ENCODE measurements at regions not wholly inside any gene's neighbourhood (a gene's known extent, or its start where the extent isn't known, plus 50 kb on each side); places are given as distances from the start of the nearest gene placed in this dataset.

- Mint-ChIP-seq H3K36me3 (ENCODE audit: insufficient read depth, unreplicated experiment) (no peaks in the 10 kb centered on the region), H3K27ac (ENCODE audit: unreplicated experiment) (no peak overlapping the region), H3K4me3 (ENCODE audit: unreplicated experiment) (no peak overlapping the region), H3K4me1 (ENCODE audit: low read depth, unreplicated experiment) (no peaks in the 10 kb centered on the region), H3K27me3 (ENCODE audit: insufficient read depth, unreplicated experiment) (no peaks in the 10 kb centered on the region), H3K9me3 (ENCODE audit: unreplicated experiment) (no peaks in the 10 kb centered on the region)
- no peaks in the 10 kb centered on the region for H3K9me3 ChIP-seq
- no peak overlapping the region for H3K4me3 ChIP-seq (ENCODE audit: low read depth, low read length)
- TF ChIP-seq CTCF (IDR thresholded peaks at IDR 0.05; ENCODE audit: insufficient read depth in 1 of 2, low read depth in 1 of 2, low read length in 1 of 2, severe bottlenecking in 1 of 2, unreplicated experiment in 1 of 2), result no peak
- H3K4me1 ChIP-seq, result no peaks in the 10 kb centered on the region
- no peaks in the 10 kb centered on the region for H3K36me3 ChIP-seq (ENCODE audit: control insufficient read depth, insufficient read depth, low read length)
- no TSS peak for BruUV-seq (replicated peaks)
- POLR2A ChIA-PET, result no interaction called here
- DNase-seq, result no peak
- no peaks in the 10 kb centered on the region for H3K27me3 ChIP-seq (replicated peaks; ENCODE audit: control insufficient read depth, insufficient read depth, low read length)
- intact Hi-C loops (cut with micrococcal nuclease; ENCODE audit: unreplicated experiment), result no loop called here
- CTCF ChIA-PET, result no interaction called here
Observed at GRCh38 chr3:162082516-162082915, 585.9 kb downstream of the OTOL1 start.

DNA sequence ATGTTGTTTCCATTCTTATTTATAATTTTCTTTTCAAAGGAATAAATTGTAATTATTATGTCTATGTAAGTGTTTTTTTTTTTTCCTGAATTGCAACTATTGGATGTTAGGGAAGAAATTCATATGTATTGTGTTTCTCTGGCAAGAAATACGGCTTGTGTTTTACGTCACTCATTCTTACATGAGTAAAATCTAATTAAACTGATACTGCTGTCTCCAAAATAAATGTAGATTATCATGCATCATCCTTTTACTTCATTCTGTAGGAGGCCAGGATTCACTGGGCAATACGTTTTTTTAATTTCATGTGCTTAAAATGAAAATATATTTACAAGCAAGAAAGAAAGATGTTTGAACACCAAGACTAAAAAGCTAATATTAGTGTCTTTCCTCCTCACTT, 590.8 kb downstream of the OTOL1 start:
- H3K9me3 ChIP-seq, result no peaks in the 10 kb centered on the region
- no peaks in the 10 kb centered on the region for H3K27me3 ChIP-seq (replicated peaks; ENCODE audit: control insufficient read depth, insufficient read depth, low read length)
- CTCF ChIA-PET, result no interaction called here
- no peak overlapping the region for H3K27ac Mint-ChIP-seq (ENCODE audit: unreplicated experiment)
- no peak for DNase-seq
- no peaks in the 10 kb centered on the region for H3K27me3 Mint-ChIP-seq (ENCODE audit: insufficient read depth, unreplicated experiment)
- no peaks in the 10 kb centered on the region for H3K36me3 Mint-ChIP-seq (ENCODE audit: insufficient read depth, unreplicated experiment)
- H3K4me3 Mint-ChIP-seq (ENCODE audit: unreplicated experiment), result no peak overlapping the region
- no peaks in the 10 kb centered on the region for H3K36me3 ChIP-seq (ENCODE audit: control insufficient read depth, insufficient read depth, low read length)
- no peak overlapping the region for H3K4me3 ChIP-seq (ENCODE audit: low read depth, low read length)
- no peaks in the 10 kb centered on the region for H3K4me1 ChIP-seq
- intact Hi-C loops (cut with micrococcal nuclease; ENCODE audit: unreplicated experiment), result no loop called here
- TF ChIP-seq CTCF (IDR thresholded peaks at IDR 0.05; ENCODE audit: insufficient read depth in 1 of 2, low read depth in 1 of 2, low read length in 1 of 2, severe bottlenecking in 1 of 2, unreplicated experiment in 1 of 2), result no peak
- no TSS peak for BruUV-seq (replicated peaks)
- POLR2A ChIA-PET, result no interaction called here
- H3K9me3 Mint-ChIP-seq (ENCODE audit: unreplicated experiment), result no peaks in the 10 kb centered on the region
- no peaks in the 10 kb centered on the region for H3K4me1 Mint-ChIP-seq (ENCODE audit: low read depth, unreplicated experiment)

GRCh38 chr3:162092751-162093150, 596.1 kb downstream of the OTOL1 start:
- no peaks in the 10 kb centered on the region for H3K27me3 ChIP-seq (replicated peaks; ENCODE audit: control insufficient read depth, insufficient read depth, low read length)
- H3K27me3 Mint-ChIP-seq (ENCODE audit: insufficient read depth, unreplicated experiment), result peaks cover 6% of the 10 kb centered on the region
- H3K36me3 ChIP-seq (ENCODE audit: control insufficient read depth, insufficient read depth, low read length), result no peaks in the 10 kb centered on the region
- BruUV-seq (replicated peaks), result no TSS peak
- no peak overlapping the region for H3K4me3 ChIP-seq (ENCODE audit: low read depth, low read length)
- CTCF ChIA-PET, result no interaction called here
- H3K4me1 Mint-ChIP-seq (ENCODE audit: low read depth, unreplicated experiment), result no peaks in the 10 kb centered on the region
- intact Hi-C loops (cut with micrococcal nuclease; ENCODE audit: unreplicated experiment), result no loop called here
- no peak overlapping the region for H3K27ac Mint-ChIP-seq (ENCODE audit: unreplicated experiment)
- H3K9me3 Mint-ChIP-seq (ENCODE audit: unreplicated experiment), result no peaks in the 10 kb centered on the region
- POLR2A ChIA-PET, result no interaction called here
- H3K4me3 Mint-ChIP-seq (ENCODE audit: unreplicated experiment), result no peak overlapping the region
- H3K36me3 Mint-ChIP-seq (ENCODE audit: insufficient read depth, unreplicated experiment), result no peaks in the 10 kb centered on the region
- no peaks in the 10 kb centered on the region for H3K9me3 ChIP-seq
- no peak for DNase-seq
- H3K4me1 ChIP-seq, result no peaks in the 10 kb centered on the region
- no peak for TF ChIP-seq CTCF (IDR thresholded peaks at IDR 0.05; ENCODE audit: insufficient read depth in 1 of 2, low read depth in 1 of 2, low read length in 1 of 2, severe bottlenecking in 1 of 2, unreplicated experiment in 1 of 2)
